Stimulated activated effector memory CD8-positive, alpha-beta T cell treated with anti-CD3 and anti-CD28 coated beads, Interleukin-12 subunit alpha, Interleukin-12 subunit beta, amount 100 ng/mL, for 72 hours (primary cell): ENCODE measurements at regions not wholly inside any gene's neighbourhood (a gene's known extent, or its start where the extent isn't known, plus 50 kb on each side); places are given as distances from the start of the nearest gene placed in this dataset.

Source experiments
- ATAC-seq: fragments of 150-1000 bp; cut with Tn5 transposase; 2 replicates; pipeline ENCODE4 v1.10.0; 2021
- DNase-seq, 2 donors: peaks; one replicate each; pipeline ENCODE4 v3.0.0; 2021 to 2022; ENCODE audit warnings: low spot score in 2 of 2
- H3K27ac Mint-ChIP-seq: one replicate; pipeline ENCODE4 v1.8.0; 2022; ENCODE audit warnings: mild to moderate bottlenecking, mixed read lengths
- H3K36me3 Mint-ChIP-seq: one replicate; pipeline ENCODE4 v1.8.0; 2022; ENCODE audit warnings: mild to moderate bottlenecking, mixed read lengths
- H3K4me1 Mint-ChIP-seq: one replicate; pipeline ENCODE4 v1.8.0; 2022; ENCODE audit warnings: mixed read lengths
- H3K4me3 Mint-ChIP-seq: one replicate; pipeline ENCODE4 v1.8.0; 2022; ENCODE audit warnings: mild to moderate bottlenecking, mixed read lengths
- H3K9me3 Mint-ChIP-seq: one replicate; pipeline ENCODE4 v1.8.0; 2022; ENCODE audit warnings: mixed read lengths

GRCh38 chr2:190767821-190768220 is 112.8 kb upstream of the GLS start:
- DNase-seq (no peak), ATAC-seq (no peak)
- H3K9me3 Mint-ChIP-seq, result no peaks in the 10 kb centered on the region
- H3K4me1 Mint-ChIP-seq, result peaks cover 28% of the 10 kb centered on the region
- no peak overlapping the region for H3K4me3 Mint-ChIP-seq
- H3K27ac Mint-ChIP-seq, result no peak overlapping the region
- H3K36me3 Mint-ChIP-seq, result no peaks in the 10 kb centered on the region

- DNase-seq (no peak), ATAC-seq (no peak)
- no peaks in the 10 kb centered on the region for H3K9me3 Mint-ChIP-seq
- H3K4me1 Mint-ChIP-seq, result peaks cover 21% of the 10 kb centered on the region
- H3K36me3 Mint-ChIP-seq, result no peaks in the 10 kb centered on the region
- no peak overlapping the region for H3K27ac Mint-ChIP-seq
- H3K4me3 Mint-ChIP-seq, result no peak overlapping the region
Observed at GRCh38 chr2:190769258-190769657, 111.4 kb upstream of the GLS start.

- H3K27ac Mint-ChIP-seq, result no peak overlapping the region
- DNase-seq, result no peak
- H3K9me3 Mint-ChIP-seq, result no peaks in the 10 kb centered on the region
- no peak for ATAC-seq
- no peak overlapping the region for H3K4me3 Mint-ChIP-seq
- H3K36me3 Mint-ChIP-seq, result no peaks in the 10 kb centered on the region
- peaks cover 10% of the 10 kb centered on the region for H3K4me1 Mint-ChIP-seq
Observed at GRCh38 chr2:190771726-190772125, 108.9 kb upstream of the GLS start.

GRCh38 chr2:190780594-190780993 is 100.0 kb upstream of the GLS start:
- ATAC-seq, result no peak
- H3K36me3 Mint-ChIP-seq, result no peaks in the 10 kb centered on the region
- DNase-seq, result no peak
- H3K9me3 Mint-ChIP-seq, result no peaks in the 10 kb centered on the region
- no peak overlapping the region for H3K27ac Mint-ChIP-seq
- H3K4me3 Mint-ChIP-seq, result no peak overlapping the region
- peaks cover 13% of the 10 kb centered on the region for H3K4me1 Mint-ChIP-seq

GRCh38 chr2:190781604-190782198 is 98.9 kb upstream of the GLS start:
- Mint-ChIP-seq H3K4me3 (no peak overlapping the region), H3K27ac (no peak overlapping the region), H3K9me3 (no peaks in the 10 kb centered on the region), H3K4me1 (peaks cover 19% of the 10 kb centered on the region), H3K36me3 (no peaks in the 10 kb centered on the region)
- ATAC-seq (peak; percentile 67), DNase-seq (peak in 1 of 2 donors; percentile 27)

- Mint-ChIP-seq H3K4me1 (peaks cover 19% of the 10 kb centered on the region), H3K36me3 (no peaks in the 10 kb centered on the region), H3K27ac (no peak overlapping the region), H3K4me3 (no peak overlapping the region), H3K9me3 (no peaks in the 10 kb centered on the region)
- DNase-seq (no peak), ATAC-seq (no peak)
Observed at GRCh38 chr2:190782264-190782663, 98.4 kb upstream of the GLS start.

- Mint-ChIP-seq H3K9me3 (no peaks in the 10 kb centered on the region), H3K4me3 (no peak overlapping the region), H3K36me3 (no peaks in the 10 kb centered on the region), H3K27ac (no peak overlapping the region), H3K4me1 (peaks cover 19% of the 10 kb centered on the region)
- ATAC-seq (peak; percentile 35), DNase-seq (no peak)
Observed at GRCh38 chr2:190783513-190784263, 96.9 kb upstream of the GLS start.

- no peak for DNase-seq
- Mint-ChIP-seq H3K4me1 (peaks cover 25% of the 10 kb centered on the region), H3K9me3 (no peaks in the 10 kb centered on the region), H3K4me3 (no peak overlapping the region), H3K27ac (no peak overlapping the region), H3K36me3 (no peaks in the 10 kb centered on the region)
- ATAC-seq, result peak; percentile 84
Observed at GRCh38 chr2:190785334-190785733, 95.3 kb upstream of the GLS start.

- H3K27ac Mint-ChIP-seq, result no peak overlapping the region
Observed at GRCh38 chr2:190786404-190787166, 94.0 kb upstream of the GLS start.

GRCh38 chr2:190787743-190788235 is 92.8 kb upstream of the GLS start:
- H3K4me1 Mint-ChIP-seq, result peaks cover 44% of the 10 kb centered on the region
- ATAC-seq, result no peak

More at GRCh38 chr2:190786404-190787166, 94.0 kb upstream of the GLS start:
- DNase-seq, result peak in 1 of 2 donors; percentile 32
- no peak for ATAC-seq
- Mint-ChIP-seq H3K4me1 (peaks cover 32% of the 10 kb centered on the region), H3K4me3 (no peak overlapping the region), H3K36me3 (peaks cover 3% of the 10 kb centered on the region), H3K9me3 (no peaks in the 10 kb centered on the region)

GRCh38 chr2:190789074-190790004 is 91.3 kb upstream of the GLS start:
- Mint-ChIP-seq H3K27ac (no peak overlapping the region), H3K36me3 (peaks cover 11% of the 10 kb centered on the region), H3K9me3 (no peaks in the 10 kb centered on the region), H3K4me3 (no peak overlapping the region), H3K4me1 (peaks cover 48% of the 10 kb centered on the region)
- no peak for ATAC-seq
- peak in 1 of 2 donors; percentile 34 for DNase-seq

More at GRCh38 chr2:190787743-190788235, 92.8 kb upstream of the GLS start:
- Mint-ChIP-seq H3K36me3 (peaks cover 11% of the 10 kb centered on the region), H3K9me3 (no peaks in the 10 kb centered on the region), H3K27ac (no peak overlapping the region), H3K4me3 (no peak overlapping the region)
- no peak for DNase-seq

- ATAC-seq, result peak; percentile 90
Observed at GRCh38 chr2:190791347-190791975, 89.2 kb upstream of the GLS start.

GRCh38 chr2:190791976-190792575 is 88.5 kb upstream of the GLS start:
- no peak for DNase-seq
- Mint-ChIP-seq H3K36me3 (peaks cover 11% of the 10 kb centered on the region), H3K9me3 (no peaks in the 10 kb centered on the region), H3K4me1 (peaks cover 49% of the 10 kb centered on the region), H3K4me3 (peak overlapping the region; percentile 55), H3K27ac (peak overlapping the region; percentile 82)
- no peak for ATAC-seq

More at GRCh38 chr2:190791347-190791975, 89.2 kb upstream of the GLS start:
- DNase-seq, result peak; percentile 37 to 73
- H3K27ac Mint-ChIP-seq, result peak overlapping the region; percentile 82
- peak overlapping the region; percentile 55 for H3K4me3 Mint-ChIP-seq
- peaks cover 11% of the 10 kb centered on the region for H3K36me3 Mint-ChIP-seq
- peaks cover 49% of the 10 kb centered on the region for H3K4me1 Mint-ChIP-seq
- H3K9me3 Mint-ChIP-seq, result no peaks in the 10 kb centered on the region
